Ureter (tissue), 1 donor: ENCODE measurements at regions not wholly inside any gene's neighbourhood (a gene's known extent, or its start where the extent isn't known, plus 50 kb on each side); places are given as distances from the start of the nearest gene placed in this dataset.

Experiments used
- DNase-seq: peaks from one replicate; pipeline ENCODE4 v3.0.0-alpha.2; 2020; ENCODE audit warnings: low spot score
- donor health status: DM: yes; HTN: yes; CAD: no.

- no peak for DNase-seq
Observed at GRCh38 chr12:24278832-24279231, 329.4 kb upstream of the SOX5 start.

- DNase-seq = no peak
Observed at GRCh38 chr12:24270965-24271364, 321.5 kb upstream of the SOX5 start.

GRCh38 chr12:24270464-24270863 lies 321.0 kb upstream of the SOX5 start:
- DNase-seq = no peak

- DNase-seq = no peak
Observed at GRCh38 chr12:24268663-24269186, 319.3 kb upstream of the SOX5 start.

GRCh38 chr12:24266982-24267381 lies 317.5 kb upstream of the SOX5 start:
- no peak for DNase-seq

- DNase-seq = no peak
Observed at GRCh38 chr12:24256684-24257083, 307.2 kb upstream of the SOX5 start.

- DNase-seq = no peak
Observed at GRCh38 chr12:24255920-24256665, 306.6 kb upstream of the SOX5 start.

- DNase-seq = no peak
Observed at GRCh38 chr12:24252602-24253001, 303.1 kb upstream of the SOX5 start.

GRCh38 chr12:24246934-24247333 lies 297.5 kb upstream of the SOX5 start:
- DNase-seq = no peak

GRCh38 chr12:24246376-24246775 lies 296.9 kb upstream of the SOX5 start:
- no peak for DNase-seq

GRCh38 chr12:24244801-24245200 lies 295.3 kb upstream of the SOX5 start:
- no peak for DNase-seq

GRCh38 chr12:24244231-24244630 lies 294.8 kb upstream of the SOX5 start:
- no peak for DNase-seq

GRCh38 chr12:24240707-24241106 lies 291.2 kb upstream of the SOX5 start:
- no peak for DNase-seq

GRCh38 chr12:24233519-24234246 lies 284.2 kb upstream of the SOX5 start:
- no peak for DNase-seq

GRCh38 chr12:24232531-24232930 lies 283.1 kb upstream of the SOX5 start:
- DNase-seq = no peak

- no peak for DNase-seq
Observed at GRCh38 chr12:24231298-24231697, 281.8 kb upstream of the SOX5 start.

GRCh38 chr12:24230061-24230701 lies 280.7 kb upstream of the SOX5 start:
- no peak for DNase-seq

GRCh38 chr12:24229031-24229700 lies 279.7 kb upstream of the SOX5 start:
- no peak for DNase-seq

GRCh38 chr12:24228371-24228770 lies 278.9 kb upstream of the SOX5 start:
- DNase-seq = no peak

- DNase-seq = no peak
Observed at GRCh38 chr12:24227551-24227950, 278.1 kb upstream of the SOX5 start.

- DNase-seq = peak; percentile 52
Observed at GRCh38 chr12:24226745-24227350, 277.4 kb upstream of the SOX5 start.

- no peak for DNase-seq
Observed at GRCh38 chr12:24224401-24224800, 274.9 kb upstream of the SOX5 start.
